ENCODE measurements at regions not wholly inside any gene's neighbourhood (a gene's known extent, or its start where the extent isn't known, plus 50 kb on each side); places are given as distances from the start of the nearest gene placed in this dataset.

DNA sequence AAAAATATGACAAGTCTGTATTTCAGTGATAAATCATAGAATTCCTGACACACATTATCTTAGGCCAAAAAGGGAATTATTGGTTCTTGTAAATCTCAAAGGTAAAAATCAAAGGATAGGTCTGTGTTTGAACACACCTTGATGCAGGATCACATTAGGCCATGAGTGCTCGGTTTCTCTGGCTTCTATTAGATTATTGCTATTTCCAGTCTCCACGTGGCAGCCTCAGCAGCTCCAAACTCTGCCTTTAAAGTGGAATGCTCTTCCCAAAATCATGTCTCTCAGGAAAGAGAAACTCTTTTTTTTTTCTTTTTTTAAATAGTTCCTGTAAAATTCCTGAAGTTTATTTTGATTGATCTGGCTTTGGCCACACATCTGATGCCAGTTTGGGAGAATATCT, 105.6 kb upstream of the FRMD6 start:
- Histone ChIP-seq H3K27me3 (no peaks in the 10 kb centered on the region), H3K9me3 (no peaks in the 10 kb centered on the region), H3K36me3 (no peaks in the 10 kb centered on the region), H3K4me1 (peaks cover 33% of the 10 kb centered on the region), H3K4me3 (ENCODE audit: low read depth, low read length) (no peak overlapping the region)
- peak; percentile 28 for DNase-seq
- TF ChIP-seq, protein P1, sequence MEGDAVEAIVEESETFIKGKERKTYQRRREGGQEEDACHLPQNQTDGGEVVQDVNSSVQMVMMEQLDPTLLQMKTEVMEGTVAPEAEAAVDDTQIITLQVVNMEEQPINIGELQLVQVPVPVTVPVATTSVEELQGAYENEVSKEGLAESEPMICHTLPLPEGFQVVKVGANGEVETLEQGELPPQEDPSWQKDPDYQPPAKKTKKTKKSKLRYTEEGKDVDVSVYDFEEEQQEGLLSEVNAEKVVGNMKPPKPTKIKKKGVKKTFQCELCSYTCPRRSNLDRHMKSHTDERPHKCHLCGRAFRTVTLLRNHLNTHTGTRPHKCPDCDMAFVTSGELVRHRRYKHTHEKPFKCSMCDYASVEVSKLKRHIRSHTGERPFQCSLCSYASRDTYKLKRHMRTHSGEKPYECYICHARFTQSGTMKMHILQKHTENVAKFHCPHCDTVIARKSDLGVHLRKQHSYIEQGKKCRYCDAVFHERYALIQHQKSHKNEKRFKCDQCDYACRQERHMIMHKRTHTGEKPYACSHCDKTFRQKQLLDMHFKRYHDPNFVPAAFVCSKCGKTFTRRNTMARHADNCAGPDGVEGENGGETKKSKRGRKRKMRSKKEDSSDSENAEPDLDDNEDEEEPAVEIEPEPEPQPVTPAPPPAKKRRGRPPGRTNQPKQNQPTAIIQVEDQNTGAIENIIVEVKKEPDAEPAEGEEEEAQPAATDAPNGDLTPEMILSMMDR (IDR thresholded peaks at IDR 0.05; ENCODE audit: low read depth, low read length): no peak

DNA sequence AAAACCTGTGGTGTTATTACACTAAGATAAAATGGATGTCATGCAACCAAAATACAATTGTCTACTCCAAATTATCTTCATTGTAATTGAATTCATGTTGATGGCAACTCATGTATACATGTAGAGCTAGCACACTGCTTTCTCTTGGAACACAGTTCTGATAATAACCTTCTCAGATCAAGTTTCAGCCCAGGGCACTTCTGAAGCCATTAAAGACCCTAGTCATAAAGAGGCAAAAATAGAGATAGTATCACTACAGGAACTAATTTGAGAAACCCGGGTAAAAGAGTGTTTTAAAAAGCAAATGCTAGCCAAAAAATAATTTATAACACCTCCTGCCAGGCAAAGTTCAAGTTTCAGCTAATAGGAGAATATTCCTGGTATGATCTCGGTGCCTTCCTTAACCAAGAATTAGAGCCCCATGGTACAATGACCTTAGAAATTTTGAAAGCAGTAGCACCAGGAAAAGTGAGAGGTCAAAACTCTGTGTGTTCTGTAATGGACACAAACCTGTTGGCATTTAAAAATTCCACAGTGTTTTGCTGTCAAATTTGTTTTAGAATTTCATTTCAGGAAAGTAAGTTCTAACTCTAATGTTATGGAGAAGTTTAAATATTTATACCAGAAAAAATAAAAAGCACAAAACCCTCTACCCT, 105.0 kb upstream of the FRMD6 start:
- Histone ChIP-seq H3K36me3 (no peaks in the 10 kb centered on the region), H3K4me3 (ENCODE audit: low read depth, low read length) (no peak overlapping the region), H3K27me3 (no peaks in the 10 kb centered on the region), H3K4me1 (peaks cover 33% of the 10 kb centered on the region), H3K9me3 (no peaks in the 10 kb centered on the region)
- TF ChIP-seq, protein P1 (IDR thresholded peaks at IDR 0.05; ENCODE audit: low read depth, low read length): no peak
- DNase-seq: peak; percentile 35

- H3K9me3 ChIP-seq: no peaks in the 10 kb centered on the region
- H3K36me3 ChIP-seq: no peaks in the 10 kb centered on the region
- peaks cover 38% of the 10 kb centered on the region for H3K4me1 ChIP-seq
- H3K4me3 ChIP-seq (ENCODE audit: low read depth, low read length): no peak overlapping the region
- peak; percentile 58 for DNase-seq
- TF ChIP-seq, protein P1 (IDR thresholded peaks at IDR 0.05; ENCODE audit: low read depth, low read length): no peak
- H3K27me3 ChIP-seq: no peaks in the 10 kb centered on the region
Measured at GRCh38 chr14:51547260-51547659, 104.5 kb upstream of the FRMD6 start.

DNA sequence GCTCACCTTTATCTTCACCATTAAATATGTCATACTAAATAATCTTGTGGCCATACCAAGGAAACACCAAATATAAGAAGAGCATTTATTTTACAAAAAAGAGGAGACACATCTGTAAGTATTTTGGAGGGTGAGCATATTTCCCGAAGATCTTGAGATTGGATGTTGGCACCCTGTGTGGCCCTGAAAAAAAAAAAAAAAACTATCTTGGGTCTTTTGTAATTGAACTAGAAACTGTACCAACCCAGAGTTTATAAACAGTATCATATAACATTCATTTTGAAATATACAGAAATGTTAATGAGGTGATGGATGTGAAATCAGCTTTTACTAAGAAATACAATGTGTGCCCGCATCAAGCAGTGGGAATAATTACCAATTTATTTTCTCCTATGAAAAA, 104.0 kb upstream of the FRMD6 start:
- Histone ChIP-seq H3K9me3 (no peaks in the 10 kb centered on the region), H3K27me3 (no peaks in the 10 kb centered on the region), H3K4me1 (peaks cover 42% of the 10 kb centered on the region), H3K4me3 (ENCODE audit: low read depth, low read length) (no peak overlapping the region), H3K36me3 (no peaks in the 10 kb centered on the region)
- TF ChIP-seq, protein P1 (IDR thresholded peaks at IDR 0.05; ENCODE audit: low read depth, low read length): no peak
- DNase-seq: no peak

DNA sequence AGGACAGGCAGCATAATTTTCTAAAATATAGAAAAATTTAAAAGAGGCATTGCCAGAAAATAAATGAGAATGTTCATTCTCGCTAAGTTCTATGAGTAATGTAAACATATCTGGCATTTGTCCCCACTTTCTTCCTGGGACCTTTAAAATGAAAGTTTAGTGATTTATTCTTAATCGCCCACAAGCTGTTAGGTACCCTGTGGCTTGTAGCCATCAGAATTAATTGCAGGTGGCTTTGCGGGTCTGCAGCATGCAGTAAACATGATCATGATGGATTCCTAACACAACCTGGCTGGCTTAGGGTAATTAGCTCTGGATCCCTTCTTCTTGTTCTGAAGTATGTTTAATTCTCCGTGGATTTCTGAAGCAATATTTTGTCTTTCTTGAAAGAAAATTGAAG, 103.5 kb upstream of the FRMD6 start:
- H3K4me3 ChIP-seq (ENCODE audit: low read depth, low read length): no peak overlapping the region
- no peaks in the 10 kb centered on the region for H3K36me3 ChIP-seq
- H3K27me3 ChIP-seq: no peaks in the 10 kb centered on the region
- H3K9me3 ChIP-seq: no peaks in the 10 kb centered on the region
- no peak for DNase-seq
- TF ChIP-seq, protein P1 (IDR thresholded peaks at IDR 0.05; ENCODE audit: low read depth, low read length): no peak
- peaks cover 47% of the 10 kb centered on the region for H3K4me1 ChIP-seq

DNA sequence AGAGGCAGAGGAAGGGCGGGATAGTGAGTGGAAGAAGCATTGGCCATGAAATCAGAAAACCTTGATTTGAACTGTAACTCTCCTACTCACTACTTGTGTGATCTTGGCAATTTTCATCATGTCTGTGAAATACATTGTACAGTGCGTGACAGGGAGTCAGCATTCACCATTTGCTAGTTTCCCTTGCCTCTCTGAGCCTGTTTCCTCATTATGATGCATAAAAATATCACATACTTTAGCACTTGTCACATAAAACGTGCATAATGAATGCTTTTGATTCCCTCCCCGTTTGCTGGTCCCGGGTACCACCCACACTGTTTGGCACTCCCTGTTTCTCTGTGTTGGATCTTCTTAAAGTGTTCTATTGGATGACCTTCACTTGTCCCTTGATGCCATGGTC, 101.1 kb upstream of the FRMD6 start:
- Histone ChIP-seq H3K36me3 (no peaks in the 10 kb centered on the region), H3K9me3 (no peaks in the 10 kb centered on the region), H3K4me1 (peaks cover 44% of the 10 kb centered on the region), H3K4me3 (ENCODE audit: low read depth, low read length) (no peak overlapping the region), H3K27me3 (no peaks in the 10 kb centered on the region)
- DNase-seq: no peak
- TF ChIP-seq, protein P1 (IDR thresholded peaks at IDR 0.05; ENCODE audit: low read depth, low read length): no peak

Measured in BE2C (cell line).